Liver (tissue), 8 donors: ENCODE measurements at regions not wholly inside any gene's neighbourhood (a gene's known extent, or its start where the extent isn't known, plus 50 kb on each side); places are given as distances from the start of the nearest gene placed in this dataset.

Experiments used
- DNase-seq: peaks from one replicate; pipeline ENCODE4 v3.0.0-alpha.2; 2017; ENCODE audit warnings: low spot score
- H3K27ac ChIP-seq, 2 donors: one replicate each; pipeline ENCODE4 v1.7.0; 2013; ENCODE audit warnings: inconsistent platforms in 2 of 2, low read length in 2 of 2, control low read depth in 1 of 2, low read depth in 1 of 2, mild to moderate bottlenecking in 1 of 2
- H3K27me3 ChIP-seq, 4 donors: one replicate each; pipeline versions ENCODE4 v1.6.1 to v1.7.0; 2013; ENCODE audit warnings: low read length in 3 of 4, inconsistent platforms in 1 of 4, mild to moderate bottlenecking in 1 of 4, moderate library complexity in 1 of 4; ENCODE audit not compliant: control insufficient read depth in 4 of 4, insufficient read depth in 4 of 4
- H3K36me3 ChIP-seq, 4 donors: one replicate each; pipeline versions ENCODE4 v1.6.1 to v1.7.0; 2013; ENCODE audit warnings: low read length in 3 of 4, mild to moderate bottlenecking in 3 of 4, low read depth in 1 of 4, moderate library complexity in 1 of 4; ENCODE audit not compliant: control insufficient read depth in 4 of 4, insufficient read depth in 3 of 4
- H3K4me1 ChIP-seq, 4 donors: one replicate each; pipeline versions ENCODE4 v1.6.1 to v1.7.0; 2013; ENCODE audit warnings: low read length in 3 of 4, mild to moderate bottlenecking in 3 of 4, moderate library complexity in 1 of 4; ENCODE audit not compliant: control insufficient read depth in 4 of 4, insufficient read depth in 4 of 4
- H3K4me3 ChIP-seq, 3 donors: one replicate each; pipeline versions ENCODE4 v1.6.1 to v1.7.0; 2013; ENCODE audit warnings: low read length in 3 of 3, control low read depth in 1 of 3, low read depth in 1 of 3, mild to moderate bottlenecking in 1 of 3
- H3K9ac ChIP-seq, 2 donors: one replicate each; pipeline ENCODE4 v1.7.0; 2013; ENCODE audit warnings: low read length in 2 of 2, mild to moderate bottlenecking in 2 of 2, moderate library complexity in 2 of 2, control low read depth in 1 of 2, low read depth in 1 of 2
- H3K9me3 ChIP-seq, 4 donors: one replicate each; pipeline versions ENCODE4 v1.6.1 to v1.7.0; 2013; ENCODE audit warnings: low read length in 3 of 4; ENCODE audit not compliant: control insufficient read depth in 4 of 4
- ATF3 ChIP-seq: IDR thresholded peaks from 2 replicates; pipeline ENCODE4 v1.6.1; 2016; ENCODE audit warnings: antibody characterized with exemption
- EGR1 ChIP-seq, 2 donors: IDR thresholded peaks; 2 replicates each; pipeline ENCODE4 v1.6.1; 2016 to 2018; ENCODE audit warnings: antibody characterized with exemption in 2 of 2, low read depth in 2 of 2
- FOXA1 ChIP-seq: IDR thresholded peaks from 2 replicates; pipeline ENCODE4 v1.6.1; 2016; ENCODE audit warnings: antibody characterized with exemption
- FOXA2 ChIP-seq: IDR thresholded peaks from 2 replicates; pipeline ENCODE4 v1.6.1; 2016; ENCODE audit warnings: antibody characterized with exemption
- GABPA ChIP-seq, 2 donors: IDR thresholded peaks in 1 of 2; conservative IDR thresholded peaks in 1 of 2; 2 replicates each; pipeline ENCODE4 v1.6.1; 2016; ENCODE audit warnings: antibody characterized with exemption in 2 of 2, mild to moderate bottlenecking in 1 of 2, moderate library complexity in 1 of 2
- HNF4A ChIP-seq, 2 donors: conservative IDR thresholded peaks; 2 replicates each; pipeline ENCODE4 v1.6.1; 2016; ENCODE audit warnings: antibody characterized with exemption in 2 of 2, mild to moderate bottlenecking in 2 of 2
- HNF4G ChIP-seq: IDR thresholded peaks from 2 replicates; pipeline ENCODE4 v1.6.1; 2016; ENCODE audit warnings: antibody characterized with exemption
- JUND ChIP-seq, 2 donors: IDR thresholded peaks; 2 replicates each; pipeline ENCODE4 v1.6.1; 2016; ENCODE audit warnings: antibody characterized with exemption in 2 of 2
- NR2F2 ChIP-seq: IDR thresholded peaks from 2 replicates; pipeline ENCODE4 v1.6.1; 2016; ENCODE audit warnings: antibody characterized with exemption
- RAD21 ChIP-seq, 2 donors: IDR thresholded peaks; 2 replicates each; pipeline ENCODE4 v1.6.1; 2016; ENCODE audit warnings: antibody characterized with exemption in 2 of 2, mild to moderate bottlenecking in 2 of 2
- RXRA ChIP-seq, 2 donors: IDR thresholded peaks; 2 replicates each; pipeline ENCODE4 v1.6.1; 2017 to 2018; ENCODE audit warnings: antibody characterized with exemption in 2 of 2, mild to moderate bottlenecking in 1 of 2
- SP1 ChIP-seq: IDR thresholded peaks from 2 replicates; pipeline ENCODE4 v1.6.1; 2018; ENCODE audit warnings: antibody characterized with exemption, mild to moderate bottlenecking
- TAF1 ChIP-seq: conservative IDR thresholded peaks from 2 replicates; pipeline ENCODE4 v1.6.1; 2016; ENCODE audit warnings: antibody characterized with exemption, mild to moderate bottlenecking
- YY1 ChIP-seq: IDR thresholded peaks from 2 replicates; pipeline ENCODE4 v1.6.1; 2016; ENCODE audit warnings: antibody characterized with exemption, mild to moderate bottlenecking
- ZBTB33 ChIP-seq: IDR thresholded peaks from 2 replicates; pipeline ENCODE4 v1.6.1; 2016; ENCODE audit warnings: antibody characterized with exemption
- WGBS: extraction: QIAGEN DNeasy Blood & Tissue Kit; methylation state at CpG from one replicate; pipeline ENCODE4 v1.1.7; 2013; 5-methylcytosine and 5-hydroxymethylcytosine counted together
- TF ChIP-seq, protein P1 (sequence below): fragments of 150-350 bp; IDR thresholded peaks from 2 replicates; pipeline ENCODE4 v1.5.1; 2017; ENCODE audit warnings: improper control_type of control experiment, low read depth, low read length; ENCODE audit not compliant: missing input control
- TF ChIP-seq, protein P2 (sequence below): IDR thresholded peaks from 2 replicates; pipeline ENCODE4 v1.6.1; 2016; ENCODE audit warnings: antibody characterized with exemption, mild to moderate bottlenecking
- TF ChIP-seq, protein P3 (sequence below): IDR thresholded peaks from 2 replicates; pipeline ENCODE4 v1.6.1; 2016; ENCODE audit warnings: antibody characterized with exemption
- donor health status: healthy.
- donor health status: healthy.
- donor health status: healthy.
- donor health status: healthy.
- donor health status: healthy.

DNA sequence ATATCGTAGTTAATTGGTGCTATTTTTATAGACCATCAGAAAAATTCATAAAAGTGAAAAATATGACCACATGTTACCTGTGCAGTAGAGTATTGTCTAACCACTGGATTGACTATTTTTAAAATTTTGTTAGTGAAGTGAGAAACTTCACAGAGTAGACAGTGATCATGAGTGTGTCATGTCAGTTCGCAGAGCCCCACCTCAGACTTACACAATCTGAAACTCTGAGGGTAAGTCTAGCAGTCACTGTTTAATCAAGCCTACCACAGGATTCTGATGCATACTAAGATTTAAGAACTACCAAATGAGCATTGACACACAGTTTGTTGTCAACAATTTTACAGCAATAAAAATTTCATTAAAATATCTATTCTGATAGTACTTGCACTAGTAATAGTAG is 552.9 kb upstream of the SUCLG2 start (continued):
- no peak for TF ChIP-seq HNF4A (conservative IDR thresholded peaks at IDR 0.05)

GRCh38 chr3:68206524-68207117 is 552.2 kb upstream of the SUCLG2 start:
- H3K9me3 ChIP-seq, result peaks cover 0 to 2% (median 0%) of the 10 kb centered on the region in 4 donors
- H3K4me3 ChIP-seq, result no peak overlapping the region
- H3K4me1 ChIP-seq, result no peaks in the 10 kb centered on the region
- no peaks in the 10 kb centered on the region for H3K27me3 ChIP-seq
- H3K27ac ChIP-seq, result no peak overlapping the region
- DNase-seq, result no peak
- no peaks in the 10 kb centered on the region for H3K36me3 ChIP-seq
- 86% methylated on average over 3 of the region's 3 CpGs for WGBS
- H3K9ac ChIP-seq, result no peak overlapping the region
- TF ChIP-seq FOXA2 (no peak), GABPA (IDR thresholded peaks at IDR 0.05 in 1 of 2, conservative IDR thresholded peaks at IDR 0.05 in 1 of 2) (no peak), FOXA1 (no peak)

- DNase-seq, result no peak
- H3K9ac ChIP-seq, result no peak overlapping the region
- 92% methylated on average over 1 of the region's 1 CpG for WGBS
- H3K36me3 ChIP-seq, result no peaks in the 10 kb centered on the region
- no peaks in the 10 kb centered on the region for H3K27me3 ChIP-seq
- no peaks in the 10 kb centered on the region for H3K9me3 ChIP-seq
- H3K27ac ChIP-seq, result no peak overlapping the region
- H3K4me3 ChIP-seq, result no peak overlapping the region
- no peak for TF ChIP-seq RXRA (IDR thresholded peaks at IDR 0.05)
- TF ChIP-seq HNF4G, result no peak
- TF ChIP-seq SP1, result no peak
- TF ChIP-seq HNF4A (conservative IDR thresholded peaks at IDR 0.05), result no peak
- TF ChIP-seq ATF3, result no peak
- no peak for TF ChIP-seq ZBTB33
- no peak for TF ChIP-seq NR2F2
- no peak for TF ChIP-seq GABPA (IDR thresholded peaks at IDR 0.05 in 1 of 2, conservative IDR thresholded peaks at IDR 0.05 in 1 of 2)
- TF ChIP-seq FOXA2, result no peak
- TF ChIP-seq YY1, result no peak
- no peak for TF ChIP-seq JUND (IDR thresholded peaks at IDR 0.05)
- TF ChIP-seq EGR1 (IDR thresholded peaks at IDR 0.05; ENCODE audit: low read depth in 2 of 2), result no peak
- TF ChIP-seq, protein P1, sequence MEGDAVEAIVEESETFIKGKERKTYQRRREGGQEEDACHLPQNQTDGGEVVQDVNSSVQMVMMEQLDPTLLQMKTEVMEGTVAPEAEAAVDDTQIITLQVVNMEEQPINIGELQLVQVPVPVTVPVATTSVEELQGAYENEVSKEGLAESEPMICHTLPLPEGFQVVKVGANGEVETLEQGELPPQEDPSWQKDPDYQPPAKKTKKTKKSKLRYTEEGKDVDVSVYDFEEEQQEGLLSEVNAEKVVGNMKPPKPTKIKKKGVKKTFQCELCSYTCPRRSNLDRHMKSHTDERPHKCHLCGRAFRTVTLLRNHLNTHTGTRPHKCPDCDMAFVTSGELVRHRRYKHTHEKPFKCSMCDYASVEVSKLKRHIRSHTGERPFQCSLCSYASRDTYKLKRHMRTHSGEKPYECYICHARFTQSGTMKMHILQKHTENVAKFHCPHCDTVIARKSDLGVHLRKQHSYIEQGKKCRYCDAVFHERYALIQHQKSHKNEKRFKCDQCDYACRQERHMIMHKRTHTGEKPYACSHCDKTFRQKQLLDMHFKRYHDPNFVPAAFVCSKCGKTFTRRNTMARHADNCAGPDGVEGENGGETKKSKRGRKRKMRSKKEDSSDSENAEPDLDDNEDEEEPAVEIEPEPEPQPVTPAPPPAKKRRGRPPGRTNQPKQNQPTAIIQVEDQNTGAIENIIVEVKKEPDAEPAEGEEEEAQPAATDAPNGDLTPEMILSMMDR, result no peak
- TF ChIP-seq, protein P2, sequence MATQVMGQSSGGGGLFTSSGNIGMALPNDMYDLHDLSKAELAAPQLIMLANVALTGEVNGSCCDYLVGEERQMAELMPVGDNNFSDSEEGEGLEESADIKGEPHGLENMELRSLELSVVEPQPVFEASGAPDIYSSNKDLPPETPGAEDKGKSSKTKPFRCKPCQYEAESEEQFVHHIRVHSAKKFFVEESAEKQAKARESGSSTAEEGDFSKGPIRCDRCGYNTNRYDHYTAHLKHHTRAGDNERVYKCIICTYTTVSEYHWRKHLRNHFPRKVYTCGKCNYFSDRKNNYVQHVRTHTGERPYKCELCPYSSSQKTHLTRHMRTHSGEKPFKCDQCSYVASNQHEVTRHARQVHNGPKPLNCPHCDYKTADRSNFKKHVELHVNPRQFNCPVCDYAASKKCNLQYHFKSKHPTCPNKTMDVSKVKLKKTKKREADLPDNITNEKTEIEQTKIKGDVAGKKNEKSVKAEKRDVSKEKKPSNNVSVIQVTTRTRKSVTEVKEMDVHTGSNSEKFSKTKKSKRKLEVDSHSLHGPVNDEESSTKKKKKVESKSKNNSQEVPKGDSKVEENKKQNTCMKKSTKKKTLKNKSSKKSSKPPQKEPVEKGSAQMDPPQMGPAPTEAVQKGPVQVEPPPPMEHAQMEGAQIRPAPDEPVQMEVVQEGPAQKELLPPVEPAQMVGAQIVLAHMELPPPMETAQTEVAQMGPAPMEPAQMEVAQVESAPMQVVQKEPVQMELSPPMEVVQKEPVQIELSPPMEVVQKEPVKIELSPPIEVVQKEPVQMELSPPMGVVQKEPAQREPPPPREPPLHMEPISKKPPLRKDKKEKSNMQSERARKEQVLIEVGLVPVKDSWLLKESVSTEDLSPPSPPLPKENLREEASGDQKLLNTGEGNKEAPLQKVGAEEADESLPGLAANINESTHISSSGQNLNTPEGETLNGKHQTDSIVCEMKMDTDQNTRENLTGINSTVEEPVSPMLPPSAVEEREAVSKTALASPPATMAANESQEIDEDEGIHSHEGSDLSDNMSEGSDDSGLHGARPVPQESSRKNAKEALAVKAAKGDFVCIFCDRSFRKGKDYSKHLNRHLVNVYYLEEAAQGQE, result no peak
- TF ChIP-seq RAD21 (IDR thresholded peaks at IDR 0.05), result no peak
- TF ChIP-seq TAF1, result no peak
- TF ChIP-seq, protein P3, sequence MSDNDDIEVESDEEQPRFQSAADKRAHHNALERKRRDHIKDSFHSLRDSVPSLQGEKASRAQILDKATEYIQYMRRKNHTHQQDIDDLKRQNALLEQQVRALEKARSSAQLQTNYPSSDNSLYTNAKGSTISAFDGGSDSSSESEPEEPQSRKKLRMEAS, result no peak
- no peaks in the 10 kb centered on the region for H3K4me1 ChIP-seq
Observed at GRCh38 chr3:68186733-68187132, 532.3 kb upstream of the SUCLG2 start.
